ENCODE measurements at regions not wholly inside any gene's neighbourhood (a gene's known extent, or its start where the extent isn't known, plus 50 kb on each side); places are given as distances from the start of the nearest gene placed in this dataset.

DNA sequence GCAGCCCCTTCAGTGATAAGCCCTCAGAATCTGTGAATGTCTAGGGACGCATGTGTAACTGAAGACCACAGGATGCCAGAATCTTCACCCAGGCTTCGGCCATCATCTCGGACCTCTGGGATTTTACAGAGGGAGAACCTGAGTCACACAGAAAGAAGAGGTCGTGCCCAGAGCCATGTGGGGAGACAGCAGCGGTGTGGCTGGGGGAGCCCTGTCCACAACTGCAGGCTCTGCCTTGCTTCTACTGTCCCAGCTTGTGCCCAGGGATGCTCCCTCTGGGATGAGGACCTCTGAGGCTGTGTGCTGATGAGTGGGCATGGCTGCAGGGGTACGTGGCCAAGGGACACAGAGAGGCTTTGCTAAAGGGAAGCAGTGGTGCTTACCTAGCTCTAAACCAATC is 582.0 kb downstream of the TBC1D22A start:
- Histone ChIP-seq H3K4me3 (no peak overlapping the region), H3K9me3 (ENCODE audit: low read depth, low read length) (no peaks in the 10 kb centered on the region)
- TF ChIP-seq EZH2 (IDR thresholded peaks at IDR 0.05), result no peak
- no peak for TF ChIP-seq FOXP2 (optimal IDR thresholded peaks at IDR 0.05; ENCODE audit: control extremely low read depth, extremely low read length, insufficient read depth)
- TF ChIP-seq POLR2AphosphoS5 (IDR thresholded peaks at IDR 0.05; ENCODE audit: borderline replicate concordance, low read depth, low read length), result no peak

DNA sequence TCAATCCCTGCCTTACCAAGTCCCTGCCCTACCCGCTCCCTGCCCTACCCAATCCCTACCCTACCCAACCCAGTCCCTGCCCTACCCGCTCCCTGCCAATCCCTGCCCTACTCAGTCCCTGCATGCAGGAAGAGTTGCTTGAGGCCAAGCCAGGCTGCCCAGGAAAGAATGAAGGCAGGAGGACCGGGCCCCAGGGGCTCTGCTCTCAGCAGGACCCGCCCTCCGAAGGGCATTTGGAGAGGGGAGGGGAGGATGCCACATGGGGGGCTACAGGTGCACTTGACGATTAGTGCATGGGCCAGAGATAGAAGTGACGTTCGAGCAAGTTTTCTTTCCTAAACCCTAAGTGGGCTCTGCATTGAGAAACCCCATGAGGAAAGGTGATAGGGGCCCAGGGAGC is 581.2 kb downstream of the TBC1D22A start:
- Histone ChIP-seq H3K4me3 (no peak overlapping the region), H3K36me3 (ENCODE audit: insufficient read depth, low read length) (no peaks in the 10 kb centered on the region), H3K9ac (ENCODE audit: insufficient read length) (no peak overlapping the region), H3K27ac (no peak overlapping the region), H3K9me3 (ENCODE audit: low read depth, low read length) (no peaks in the 10 kb centered on the region)
- no peak for DNase-seq (ENCODE audit: low read depth, low spot score)
- TF ChIP-seq POLR2AphosphoS5 (IDR thresholded peaks at IDR 0.05; ENCODE audit: borderline replicate concordance, low read depth, low read length) (no peak), FOXP2 (optimal IDR thresholded peaks at IDR 0.05; ENCODE audit: control extremely low read depth, extremely low read length, insufficient read depth) (no peak), EZH2 (IDR thresholded peaks at IDR 0.05) (no peak)

More for the DNA sequence above, 582.0 kb downstream of the TBC1D22A start:
- no peak for DNase-seq (ENCODE audit: low read depth, low spot score)
- no peaks in the 10 kb centered on the region for H3K36me3 ChIP-seq (ENCODE audit: insufficient read depth, low read length)
- no peak overlapping the region for H3K27ac ChIP-seq
- H3K9ac ChIP-seq (ENCODE audit: insufficient read length), result no peak overlapping the region

DNA sequence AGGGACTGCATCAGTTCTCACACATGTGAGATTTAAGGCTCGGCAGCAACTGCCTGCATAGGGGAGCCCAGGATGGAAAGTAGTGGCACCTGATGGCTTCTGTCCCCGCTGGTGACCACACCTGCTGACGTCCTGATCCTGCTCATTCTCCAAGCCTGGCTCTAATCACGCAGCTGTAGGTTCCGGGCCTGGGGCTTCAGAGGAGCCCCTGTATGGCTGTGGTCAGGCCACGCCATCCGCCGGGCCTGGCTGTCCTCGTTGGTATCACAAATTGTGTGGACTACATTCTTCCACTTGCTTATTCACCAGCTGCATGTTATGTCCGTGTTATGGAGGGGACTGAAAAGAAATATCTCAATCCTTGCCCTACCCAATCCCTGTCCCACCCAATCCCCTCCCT is 580.0 kb downstream of the TBC1D22A start:
- Histone ChIP-seq H3K9me3 (ENCODE audit: low read depth, low read length) (no peaks in the 10 kb centered on the region), H3K36me3 (ENCODE audit: insufficient read depth, low read length) (no peaks in the 10 kb centered on the region), H3K4me3 (no peak overlapping the region), H3K27ac (no peak overlapping the region), H3K9ac (ENCODE audit: insufficient read length) (no peak overlapping the region)
- TF ChIP-seq FOXP2 (optimal IDR thresholded peaks at IDR 0.05; ENCODE audit: control extremely low read depth, extremely low read length, insufficient read depth), result no peak
- no peak for TF ChIP-seq EZH2 (IDR thresholded peaks at IDR 0.05)
- no peak for TF ChIP-seq POLR2AphosphoS5 (IDR thresholded peaks at IDR 0.05; ENCODE audit: borderline replicate concordance, low read depth, low read length)
- no peak for DNase-seq (ENCODE audit: low read depth, low spot score)

DNA sequence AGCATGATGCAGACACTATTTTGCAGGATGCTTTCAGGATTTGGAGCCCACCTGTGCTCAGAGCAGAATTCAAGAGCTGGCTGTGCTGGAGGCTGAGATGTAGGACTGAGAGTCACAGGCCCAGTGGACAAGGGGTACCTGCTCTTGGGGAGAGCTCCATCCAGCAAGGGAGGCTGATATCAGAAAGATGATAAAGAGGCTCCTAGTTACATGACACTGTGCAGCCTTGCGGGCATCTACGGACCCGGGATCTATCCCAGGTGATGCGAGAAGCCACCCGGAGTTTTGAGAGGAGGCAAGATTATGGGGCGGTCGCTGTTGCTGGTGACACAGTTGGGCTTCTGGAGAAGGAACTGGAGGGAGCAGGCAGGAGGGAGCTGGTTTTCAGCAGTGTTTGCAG is 579.0 kb downstream of the TBC1D22A start:
- TF ChIP-seq POLR2AphosphoS5 (IDR thresholded peaks at IDR 0.05; ENCODE audit: borderline replicate concordance, low read depth, low read length) (no peak), FOXP2 (optimal IDR thresholded peaks at IDR 0.05; ENCODE audit: control extremely low read depth, extremely low read length, insufficient read depth) (no peak)

DNA sequence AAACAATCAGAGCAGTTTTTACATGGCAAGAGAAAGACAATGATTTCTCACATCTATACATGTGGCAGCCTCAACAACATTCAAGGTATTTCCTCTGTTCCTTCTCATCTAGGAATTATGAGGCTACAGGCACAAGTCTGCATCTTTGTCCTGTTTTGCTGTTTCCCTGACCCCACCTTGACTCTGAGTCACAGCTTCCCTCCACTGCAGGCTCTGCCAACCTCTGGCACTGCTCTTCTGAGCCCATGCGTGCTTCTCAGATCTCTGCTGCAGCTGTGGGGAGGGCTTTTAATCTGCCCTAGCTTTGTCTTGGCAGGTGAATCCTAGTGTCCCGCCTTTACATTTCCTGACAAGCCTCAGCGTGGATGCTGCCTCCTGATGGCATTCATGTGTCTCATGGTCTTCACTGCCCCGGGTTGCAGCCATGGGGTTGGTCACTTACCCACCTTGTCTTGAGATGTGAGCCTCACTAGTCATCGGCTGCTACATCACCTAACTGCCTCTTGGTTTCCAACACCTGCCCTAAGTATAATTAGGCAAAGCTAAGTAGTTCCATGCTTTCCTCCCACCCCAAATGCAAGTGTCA is 578.5 kb downstream of the TBC1D22A start:
- no peak for DNase-seq (ENCODE audit: low read depth, low spot score)
- Histone ChIP-seq H3K9ac (ENCODE audit: insufficient read length) (no peak overlapping the region), H3K9me3 (ENCODE audit: low read depth, low read length) (no peaks in the 10 kb centered on the region), H3K36me3 (ENCODE audit: insufficient read depth, low read length) (no peaks in the 10 kb centered on the region), H3K27ac (no peak overlapping the region), H3K4me3 (no peak overlapping the region)
- TF ChIP-seq POLR2AphosphoS5 (IDR thresholded peaks at IDR 0.05; ENCODE audit: borderline replicate concordance, low read depth, low read length), result no peak
- no peak for TF ChIP-seq FOXP2 (optimal IDR thresholded peaks at IDR 0.05; ENCODE audit: control extremely low read depth, extremely low read length, insufficient read depth)
- no peak for TF ChIP-seq EZH2 (IDR thresholded peaks at IDR 0.05)

More for the DNA sequence above, 579.0 kb downstream of the TBC1D22A start:
- Histone ChIP-seq H3K4me3 (no peak overlapping the region), H3K27ac (no peak overlapping the region), H3K9ac (ENCODE audit: insufficient read length) (no peak overlapping the region), H3K36me3 (ENCODE audit: insufficient read depth, low read length) (no peaks in the 10 kb centered on the region), H3K9me3 (ENCODE audit: low read depth, low read length) (no peaks in the 10 kb centered on the region)
- no peak for DNase-seq (ENCODE audit: low read depth, low spot score)

DNA sequence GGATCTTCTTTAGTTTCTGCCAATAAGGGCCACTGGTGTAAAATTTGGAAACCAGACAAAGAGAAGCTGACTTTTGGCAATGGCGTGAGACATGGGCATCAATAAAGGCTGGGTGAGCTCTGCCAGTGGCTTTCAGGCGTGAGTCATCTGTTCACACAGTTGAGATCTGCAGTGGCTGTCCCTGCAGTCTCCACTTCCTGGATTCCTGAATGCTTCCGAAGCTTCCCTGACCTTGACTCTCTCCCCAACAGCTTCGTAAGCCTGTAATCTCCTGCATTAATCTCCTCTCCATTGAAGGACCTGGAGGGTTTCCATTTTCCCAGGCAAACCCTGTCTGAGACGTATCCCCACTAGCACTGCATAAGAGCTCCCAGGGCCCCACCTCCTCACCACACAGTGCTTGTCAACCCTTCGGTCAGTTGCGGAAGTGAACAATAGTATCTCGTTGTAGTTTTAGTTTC is 574.7 kb downstream of the TBC1D22A start:
- no peak overlapping the region for H3K4me3 ChIP-seq
- no peak overlapping the region for H3K9ac ChIP-seq (ENCODE audit: insufficient read length)
- TF ChIP-seq EZH2 (IDR thresholded peaks at IDR 0.05), result no peak
- TF ChIP-seq POLR2AphosphoS5 (IDR thresholded peaks at IDR 0.05; ENCODE audit: borderline replicate concordance, low read depth, low read length), result no peak
- no peak for TF ChIP-seq FOXP2 (optimal IDR thresholded peaks at IDR 0.05; ENCODE audit: control extremely low read depth, extremely low read length, insufficient read depth)
- no peaks in the 10 kb centered on the region for H3K36me3 ChIP-seq (ENCODE audit: insufficient read depth, low read length)
- no peaks in the 10 kb centered on the region for H3K9me3 ChIP-seq (ENCODE audit: low read depth, low read length)
- no peak overlapping the region for H3K27ac ChIP-seq
- no peak for DNase-seq (ENCODE audit: low read depth, low spot score)

DNA sequence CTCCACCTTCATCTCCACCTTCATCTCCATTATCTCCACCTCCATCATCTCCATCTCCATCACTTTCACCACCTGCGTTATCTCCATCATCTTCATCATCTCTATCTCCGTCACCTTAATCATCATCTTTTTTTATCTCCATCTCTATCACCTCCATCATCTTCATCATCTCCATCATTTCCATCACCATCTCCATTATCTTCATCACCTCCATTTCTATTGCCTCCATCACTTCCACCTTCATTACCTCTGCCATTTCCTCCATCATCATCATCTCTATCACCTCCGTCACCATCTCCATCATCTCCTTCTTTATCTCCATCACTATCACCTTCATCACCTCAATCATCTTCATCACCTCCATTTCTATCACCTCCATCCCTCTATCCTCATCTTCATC is 573.5 kb downstream of the TBC1D22A start:
- TF ChIP-seq EZH2 (IDR thresholded peaks at IDR 0.05), result no peak
- no peak for TF ChIP-seq FOXP2 (optimal IDR thresholded peaks at IDR 0.05; ENCODE audit: control extremely low read depth, extremely low read length, insufficient read depth)
- TF ChIP-seq POLR2AphosphoS5 (IDR thresholded peaks at IDR 0.05; ENCODE audit: borderline replicate concordance, low read depth, low read length), result no peak
- H3K4me3 ChIP-seq, result no peak overlapping the region
- no peak overlapping the region for H3K27ac ChIP-seq
- no peaks in the 10 kb centered on the region for H3K36me3 ChIP-seq (ENCODE audit: insufficient read depth, low read length)
- H3K9ac ChIP-seq (ENCODE audit: insufficient read length), result no peak overlapping the region
- no peak for DNase-seq (ENCODE audit: low read depth, low spot score)
- H3K9me3 ChIP-seq (ENCODE audit: low read depth, low read length), result no peaks in the 10 kb centered on the region

DNA sequence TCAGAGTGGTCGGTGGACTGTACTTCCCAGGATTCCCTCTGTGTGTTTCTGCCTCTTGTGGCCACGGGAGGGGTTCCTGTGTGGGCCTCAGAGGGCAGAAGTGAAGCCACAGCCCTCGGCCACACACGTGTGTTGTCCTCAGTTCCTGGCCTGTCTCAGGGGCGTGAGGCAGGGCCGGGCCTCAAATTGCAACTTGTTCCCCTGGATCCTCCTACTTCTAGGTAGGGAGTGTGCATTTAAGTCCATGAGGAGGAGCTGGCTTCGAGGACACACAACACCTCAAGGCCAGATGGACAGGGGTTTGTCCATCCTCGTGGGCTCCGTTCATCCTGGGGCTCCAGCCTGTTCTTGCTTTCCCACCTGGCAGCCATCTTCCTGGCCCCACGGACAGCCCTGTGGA is 573.0 kb downstream of the TBC1D22A start:
- Histone ChIP-seq H3K36me3 (ENCODE audit: insufficient read depth, low read length) (no peaks in the 10 kb centered on the region), H3K9ac (ENCODE audit: insufficient read length) (no peak overlapping the region), H3K4me3 (no peak overlapping the region), H3K9me3 (ENCODE audit: low read depth, low read length) (no peaks in the 10 kb centered on the region), H3K27ac (no peak overlapping the region)
- DNase-seq (ENCODE audit: low read depth, low spot score), result no peak
- no peak for TF ChIP-seq FOXP2 (optimal IDR thresholded peaks at IDR 0.05; ENCODE audit: control extremely low read depth, extremely low read length, insufficient read depth)
- TF ChIP-seq POLR2AphosphoS5 (IDR thresholded peaks at IDR 0.05; ENCODE audit: borderline replicate concordance, low read depth, low read length), result no peak
- TF ChIP-seq EZH2 (IDR thresholded peaks at IDR 0.05), result no peak

DNA sequence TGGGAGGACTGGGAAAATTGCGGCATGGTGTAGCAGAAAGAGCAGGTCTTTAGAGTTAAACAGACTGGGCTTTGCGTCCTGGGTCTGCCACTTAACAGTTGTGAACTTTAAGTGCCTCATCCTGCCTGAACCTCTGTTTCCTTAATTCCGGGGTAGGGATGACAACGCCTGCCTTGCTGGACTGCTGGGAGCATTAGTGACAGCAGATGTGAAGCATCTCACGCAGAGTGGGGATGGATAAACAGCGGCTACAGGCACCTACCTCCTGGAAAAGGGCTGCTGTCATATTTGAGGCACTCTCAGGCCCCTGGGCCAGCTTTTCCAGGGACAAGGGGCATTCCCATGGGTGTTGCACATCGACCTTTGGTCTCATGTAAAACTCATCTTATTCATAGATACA is 572.2 kb downstream of the TBC1D22A start:
- Histone ChIP-seq H3K27ac (no peak overlapping the region), H3K9me3 (ENCODE audit: low read depth, low read length) (no peaks in the 10 kb centered on the region)
- TF ChIP-seq EZH2 (IDR thresholded peaks at IDR 0.05) (no peak), POLR2AphosphoS5 (IDR thresholded peaks at IDR 0.05; ENCODE audit: borderline replicate concordance, low read depth, low read length) (no peak), FOXP2 (optimal IDR thresholded peaks at IDR 0.05; ENCODE audit: control extremely low read depth, extremely low read length, insufficient read depth) (no peak)

More for the DNA sequence above, 572.2 kb downstream of the TBC1D22A start:
- Histone ChIP-seq H3K4me3 (no peak overlapping the region), H3K36me3 (ENCODE audit: insufficient read depth, low read length) (no peaks in the 10 kb centered on the region), H3K9ac (ENCODE audit: insufficient read length) (no peak overlapping the region)
- DNase-seq (ENCODE audit: low read depth, low spot score), result no peak
